ENCODE measurements at regions not wholly inside any gene's neighbourhood (a gene's known extent, or its start where the extent isn't known, plus 50 kb on each side); places are given as distances from the start of the nearest gene placed in this dataset.

GRCh38 chr9:25600501-25600900 is 77.7 kb downstream of the TUSC1 start:
- ChIA-PET CTCF (ENCODE audit: low intra/inter-chr PET ratio, low total read pairs) (no interaction called here), POLR2A (no interaction called here)
- H3K36me3 ChIP-seq (replicated peaks in 1 of 2; ENCODE audit: control insufficient read depth in 1 of 2, insufficient read depth in 2 of 2, low read length in 2 of 2), result no peaks in the 10 kb centered on the region
- no peak for DNase-seq (ENCODE audit: low spot score)
- no peak for ATAC-seq
- H2AFZ ChIP-seq (ENCODE audit: low read length), result no peak overlapping the region
- H3K4me1 ChIP-seq (ENCODE audit: insufficient read depth, low read length), result no peaks in the 10 kb centered on the region
- intact Hi-C loops (cut with micrococcal nuclease; ENCODE audit: unreplicated experiment), result no loop called here
- in situ Hi-C loops (cut with HindIII; ENCODE audit: extremely low pct_ligation_motif_present, low pct_unique_long_range_greater_than_20kb), result no loop called here
- no peak for FAIRE-seq
- no peak overlapping the region for H3K9ac ChIP-seq (ENCODE audit: insufficient read depth, low read depth, low read length)
- H3K9me3 ChIP-seq (ENCODE audit: low read length), result peaks cover 28% of the 10 kb centered on the region
- H3K79me2 ChIP-seq (ENCODE audit: insufficient read depth, low read length), result no peaks in the 10 kb centered on the region
- no TSS peak for BruUV-seq (replicated peaks)
- WGBS (ENCODE audit: low lambda C conversion rate), result 0% methylated on average over 1 of the region's 1 CpG
- no peak overlapping the region for H3K4me2 ChIP-seq (ENCODE audit: low read depth, low read length)
- H4K20me1 ChIP-seq (ENCODE audit: insufficient read depth, low read length), result no peaks in the 10 kb centered on the region
- no peaks in the 10 kb centered on the region for H3K27me3 ChIP-seq (ENCODE audit: control insufficient read depth in 1 of 2, insufficient read depth in 2 of 2, low read length in 2 of 2)
- H3K4me3 ChIP-seq (replicated peaks in 1 of 3; ENCODE audit: insufficient read depth in 1 of 3, low read depth in 2 of 3, low read length in 3 of 3), result no peak overlapping the region
- H3K27ac ChIP-seq (ENCODE audit: extremely low read length, insufficient read depth, low read length), result no peak overlapping the region
- no peak for TF ChIP-seq CEBPG (CRISPR knock-in tag; IDR thresholded peaks at IDR 0.05)
- TF ChIP-seq, protein P1, sequence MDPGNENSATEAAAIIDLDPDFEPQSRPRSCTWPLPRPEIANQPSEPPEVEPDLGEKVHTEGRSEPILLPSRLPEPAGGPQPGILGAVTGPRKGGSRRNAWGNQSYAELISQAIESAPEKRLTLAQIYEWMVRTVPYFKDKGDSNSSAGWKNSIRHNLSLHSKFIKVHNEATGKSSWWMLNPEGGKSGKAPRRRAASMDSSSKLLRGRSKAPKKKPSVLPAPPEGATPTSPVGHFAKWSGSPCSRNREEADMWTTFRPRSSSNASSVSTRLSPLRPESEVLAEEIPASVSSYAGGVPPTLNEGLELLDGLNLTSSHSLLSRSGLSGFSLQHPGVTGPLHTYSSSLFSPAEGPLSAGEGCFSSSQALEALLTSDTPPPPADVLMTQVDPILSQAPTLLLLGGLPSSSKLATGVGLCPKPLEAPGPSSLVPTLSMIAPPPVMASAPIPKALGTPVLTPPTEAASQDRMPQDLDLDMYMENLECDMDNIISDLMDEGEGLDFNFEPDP (CRISPR knock-in tag; conservative IDR thresholded peaks at IDR 0.05), result no peak
- TF ChIP-seq KDM5A (IDR thresholded peaks at IDR 0.05; ENCODE audit: borderline replicate concordance, low read length), result no peak
- TF ChIP-seq ZNF234 (CRISPR knock-in tag; conservative IDR thresholded peaks at IDR 0.05), result no peak
- TF ChIP-seq, protein P2, sequence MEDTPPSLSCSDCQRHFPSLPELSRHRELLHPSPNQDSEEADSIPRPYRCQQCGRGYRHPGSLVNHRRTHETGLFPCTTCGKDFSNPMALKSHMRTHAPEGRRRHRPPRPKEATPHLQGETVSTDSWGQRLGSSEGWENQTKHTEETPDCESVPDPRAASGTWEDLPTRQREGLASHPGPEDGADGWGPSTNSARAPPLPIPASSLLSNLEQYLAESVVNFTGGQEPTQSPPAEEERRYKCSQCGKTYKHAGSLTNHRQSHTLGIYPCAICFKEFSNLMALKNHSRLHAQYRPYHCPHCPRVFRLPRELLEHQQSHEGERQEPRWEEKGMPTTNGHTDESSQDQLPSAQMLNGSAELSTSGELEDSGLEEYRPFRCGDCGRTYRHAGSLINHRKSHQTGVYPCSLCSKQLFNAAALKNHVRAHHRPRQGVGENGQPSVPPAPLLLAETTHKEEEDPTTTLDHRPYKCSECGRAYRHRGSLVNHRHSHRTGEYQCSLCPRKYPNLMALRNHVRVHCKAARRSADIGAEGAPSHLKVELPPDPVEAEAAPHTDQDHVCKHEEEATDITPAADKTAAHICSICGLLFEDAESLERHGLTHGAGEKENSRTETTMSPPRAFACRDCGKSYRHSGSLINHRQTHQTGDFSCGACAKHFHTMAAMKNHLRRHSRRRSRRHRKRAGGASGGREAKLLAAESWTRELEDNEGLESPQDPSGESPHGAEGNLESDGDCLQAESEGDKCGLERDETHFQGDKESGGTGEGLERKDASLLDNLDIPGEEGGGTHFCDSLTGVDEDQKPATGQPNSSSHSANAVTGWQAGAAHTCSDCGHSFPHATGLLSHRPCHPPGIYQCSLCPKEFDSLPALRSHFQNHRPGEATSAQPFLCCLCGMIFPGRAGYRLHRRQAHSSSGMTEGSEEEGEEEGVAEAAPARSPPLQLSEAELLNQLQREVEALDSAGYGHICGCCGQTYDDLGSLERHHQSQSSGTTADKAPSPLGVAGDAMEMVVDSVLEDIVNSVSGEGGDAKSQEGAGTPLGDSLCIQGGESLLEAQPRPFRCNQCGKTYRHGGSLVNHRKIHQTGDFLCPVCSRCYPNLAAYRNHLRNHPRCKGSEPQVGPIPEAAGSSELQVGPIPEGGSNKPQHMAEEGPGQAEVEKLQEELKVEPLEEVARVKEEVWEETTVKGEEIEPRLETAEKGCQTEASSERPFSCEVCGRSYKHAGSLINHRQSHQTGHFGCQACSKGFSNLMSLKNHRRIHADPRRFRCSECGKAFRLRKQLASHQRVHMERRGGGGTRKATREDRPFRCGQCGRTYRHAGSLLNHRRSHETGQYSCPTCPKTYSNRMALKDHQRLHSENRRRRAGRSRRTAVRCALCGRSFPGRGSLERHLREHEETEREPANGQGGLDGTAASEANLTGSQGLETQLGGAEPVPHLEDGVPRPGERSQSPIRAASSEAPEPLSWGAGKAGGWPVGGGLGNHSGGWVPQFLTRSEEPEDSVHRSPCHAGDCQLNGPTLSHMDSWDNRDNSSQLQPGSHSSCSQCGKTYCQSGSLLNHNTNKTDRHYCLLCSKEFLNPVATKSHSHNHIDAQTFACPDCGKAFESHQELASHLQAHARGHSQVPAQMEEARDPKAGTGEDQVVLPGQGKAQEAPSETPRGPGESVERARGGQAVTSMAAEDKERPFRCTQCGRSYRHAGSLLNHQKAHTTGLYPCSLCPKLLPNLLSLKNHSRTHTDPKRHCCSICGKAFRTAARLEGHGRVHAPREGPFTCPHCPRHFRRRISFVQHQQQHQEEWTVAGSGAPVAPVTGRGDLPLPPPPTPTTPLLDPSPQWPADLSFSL (CRISPR knock-in tag; IDR thresholded peaks at IDR 0.05), result no peak
- no peak for TF ChIP-seq CCDC6 (CRISPR knock-in tag; IDR thresholded peaks at IDR 0.05)

All from HepG2 (cell line).